Gastrocnemius medialis (tissue), 4 donors: ENCODE measurements at regions not wholly inside any gene's neighbourhood (a gene's known extent, or its start where the extent isn't known, plus 50 kb on each side); places are given as distances from the start of the nearest gene placed in this dataset.

Experiments used
- ATAC-seq, 2 donors: fragments of 150-250 bp; one replicate each; pipeline ENCODE4 v1.9.1; 2016
- DNase-seq, 2 donors: peaks; one replicate each; pipeline ENCODE4 v3.0.0-alpha.2; 2019
- H3K27ac ChIP-seq, 4 donors: fragments of 200-600 bp; sonication (generic); 1 replicate in 1 of 4; 2 replicates in 3 of 4; pipeline ENCODE4 v1.5.1; 2016 to 2018; ENCODE audit warnings: mild to moderate bottlenecking in 2 of 4, moderate library complexity in 1 of 4
- H3K27me3 ChIP-seq, 3 donors: fragments of 200-600 bp; sonication (generic) in 2 of 3; 1 replicate in 1 of 3; 2 replicates in 2 of 3; pipeline versions ENCODE4 v1.5.1 to v1.6.0; 2016 to 2019; ENCODE audit warnings: mild to moderate bottlenecking in 1 of 3, moderate library complexity in 1 of 3
- H3K36me3 ChIP-seq, 2 donors: fragments of 200-600 bp; sonication (generic) in 1 of 2; one replicate each; pipeline ENCODE4 v1.5.1; 2017 to 2018
- H3K4me1 ChIP-seq, 2 donors: fragments of 200-600 bp; sonication (generic) in 1 of 2; one replicate each; pipeline ENCODE4 v1.5.1; 2016 to 2017; ENCODE audit warnings: mild to moderate bottlenecking in 2 of 2
- H3K4me3 ChIP-seq, 4 donors: fragments of 200-600 bp; sonication (generic) in 3 of 4; 1 replicate in 1 of 4; 2 replicates in 3 of 4; pipeline ENCODE4 v1.5.1; 2016 to 2019; ENCODE audit warnings: mild to moderate bottlenecking in 2 of 4
- H3K9me3 ChIP-seq, 3 donors: fragments of 200-600 bp; sonication (generic) in 2 of 3; 1 replicate in 1 of 3; 2 replicates in 2 of 3; pipeline ENCODE4 v1.5.1; 2016 to 2019
- POLR2A ChIP-seq, 2 donors: fragments of 450-650 bp; IDR thresholded peaks; one replicate each; pipeline ENCODE4 v1.6.1; 2017; ENCODE audit warnings: antibody characterized with exemption in 2 of 2, mild to moderate bottlenecking in 2 of 2, moderate library complexity in 2 of 2
- in situ Hi-C, 4 donors: fragments of 200-750 bp; cut with MboI; loops; one replicate each; pipeline versions ENCODE4 v1.15.0 to v1.8.0; 2017; ENCODE audit warnings: low sequenced_read_pairs in 4 of 4
- intact Hi-C: fragments of 100-400 bp; cut with DNase I; formaldehyde crosslinking; loops from one replicate; pipeline ENCODE4 v1.15.1; 2023; ENCODE audit warnings: low total_unique reads
- TF ChIP-seq, protein P1 (sequence below), 5 experiments: fragments of 450-650 bp in 3 of 5; fragments of 200-600 bp in 2 of 5; sonication (generic) in 2 of 5; IDR thresholded peaks in 4 of 5; conservative IDR thresholded peaks in 1 of 5; 1 replicate in 4 of 5; 2 replicates in 1 of 5; pipeline ENCODE4 v1.5.1; 2016 to 2019; ENCODE audit warnings: antibody characterized with exemption in 5 of 5, mild to moderate bottlenecking in 3 of 5, moderate library complexity in 3 of 5

GRCh38 chr12:89901906-89902642, 193.4 kb upstream of the ATP2B1 start:
- no peak for ATAC-seq
- Histone ChIP-seq H3K4me3 (no peak overlapping the region), H3K27me3 (no peaks in the 10 kb centered on the region), H3K36me3 (no peaks in the 10 kb centered on the region), H3K27ac (no peak overlapping the region), H3K4me1 (no peaks in the 10 kb centered on the region), H3K9me3 (no peaks in the 10 kb centered on the region)
- intact Hi-C loops (no loop called here), in situ Hi-C loops (no loop called here)
- no peak for DNase-seq
- TF ChIP-seq, protein P1, sequence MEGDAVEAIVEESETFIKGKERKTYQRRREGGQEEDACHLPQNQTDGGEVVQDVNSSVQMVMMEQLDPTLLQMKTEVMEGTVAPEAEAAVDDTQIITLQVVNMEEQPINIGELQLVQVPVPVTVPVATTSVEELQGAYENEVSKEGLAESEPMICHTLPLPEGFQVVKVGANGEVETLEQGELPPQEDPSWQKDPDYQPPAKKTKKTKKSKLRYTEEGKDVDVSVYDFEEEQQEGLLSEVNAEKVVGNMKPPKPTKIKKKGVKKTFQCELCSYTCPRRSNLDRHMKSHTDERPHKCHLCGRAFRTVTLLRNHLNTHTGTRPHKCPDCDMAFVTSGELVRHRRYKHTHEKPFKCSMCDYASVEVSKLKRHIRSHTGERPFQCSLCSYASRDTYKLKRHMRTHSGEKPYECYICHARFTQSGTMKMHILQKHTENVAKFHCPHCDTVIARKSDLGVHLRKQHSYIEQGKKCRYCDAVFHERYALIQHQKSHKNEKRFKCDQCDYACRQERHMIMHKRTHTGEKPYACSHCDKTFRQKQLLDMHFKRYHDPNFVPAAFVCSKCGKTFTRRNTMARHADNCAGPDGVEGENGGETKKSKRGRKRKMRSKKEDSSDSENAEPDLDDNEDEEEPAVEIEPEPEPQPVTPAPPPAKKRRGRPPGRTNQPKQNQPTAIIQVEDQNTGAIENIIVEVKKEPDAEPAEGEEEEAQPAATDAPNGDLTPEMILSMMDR (IDR thresholded peaks at IDR 0.05 in 4 of 5, conservative IDR thresholded peaks at IDR 0.05 in 1 of 5): no peak

DNA sequence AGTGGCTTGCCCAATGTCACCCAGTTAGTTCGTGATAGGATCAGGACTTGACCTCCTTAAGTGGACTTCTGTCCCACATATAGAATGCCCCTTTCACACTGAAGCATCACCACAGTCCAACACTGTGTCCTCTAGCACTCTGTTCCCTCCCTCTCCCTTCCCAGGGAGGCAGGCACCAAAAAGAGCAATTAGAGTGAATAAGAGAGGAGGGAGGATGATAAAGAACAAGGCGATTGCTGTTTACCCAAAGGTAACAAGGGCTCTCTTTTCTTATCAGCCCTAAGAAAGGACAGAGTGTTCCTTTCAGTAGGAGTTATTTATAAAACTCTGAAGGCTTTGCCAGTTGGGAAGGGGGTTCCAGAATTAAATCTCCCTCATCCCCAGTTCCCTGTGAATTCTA, 192.7 kb upstream of the ATP2B1 start:
- intact Hi-C loops: no loop called here
- Histone ChIP-seq H3K27me3 (no peaks in the 10 kb centered on the region), H3K4me3 (no peak overlapping the region), H3K9me3 (no peaks in the 10 kb centered on the region), H3K4me1 (no peaks in the 10 kb centered on the region), H3K36me3 (no peaks in the 10 kb centered on the region), H3K27ac (no peak overlapping the region)
- ATAC-seq (no peak), DNase-seq (no peak)
- in situ Hi-C loops: no loop called here
- TF ChIP-seq POLR2A (IDR thresholded peaks at IDR 0.05): no peak
- TF ChIP-seq, protein P1 (IDR thresholded peaks at IDR 0.05 in 4 of 5, conservative IDR thresholded peaks at IDR 0.05 in 1 of 5): no peak

GRCh38 chr12:89899651-89900050, 191.0 kb upstream of the ATP2B1 start:
- in situ Hi-C loops: no loop called here
- H3K27me3 ChIP-seq: no peaks in the 10 kb centered on the region
- H3K36me3 ChIP-seq: no peaks in the 10 kb centered on the region
- TF ChIP-seq POLR2A (IDR thresholded peaks at IDR 0.05): no peak
- TF ChIP-seq, protein P1 (IDR thresholded peaks at IDR 0.05 in 4 of 5, conservative IDR thresholded peaks at IDR 0.05 in 1 of 5): no peak
- DNase-seq (no peak), ATAC-seq (no peak)
- no peaks in the 10 kb centered on the region for H3K4me1 ChIP-seq
- no peak overlapping the region for H3K4me3 ChIP-seq
- intact Hi-C loops: no loop called here
- H3K9me3 ChIP-seq: no peaks in the 10 kb centered on the region
- H3K27ac ChIP-seq: no peak overlapping the region

DNA sequence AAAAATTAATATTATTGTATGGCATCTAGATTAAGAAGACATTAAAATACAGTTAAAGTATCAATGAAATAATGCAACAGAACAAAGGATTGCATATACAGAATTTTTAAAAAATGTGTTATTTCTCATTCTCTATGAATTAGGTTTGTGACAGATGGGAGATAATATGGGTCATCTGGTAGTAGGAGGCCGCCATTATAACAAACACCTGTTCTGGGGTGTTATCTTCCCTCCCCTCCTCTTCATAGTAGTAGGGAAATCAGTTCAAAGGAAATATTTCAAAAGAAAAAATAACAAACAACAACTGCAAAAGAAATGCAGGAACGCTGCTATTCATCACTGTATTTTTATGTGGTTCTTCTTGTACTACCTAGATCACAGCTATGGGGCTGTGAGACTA, 187.0 kb upstream of the ATP2B1 start:
- no peak for ATAC-seq
- intact Hi-C loops: no loop called here
- Histone ChIP-seq H3K4me3 (no peak overlapping the region), H3K4me1 (no peaks in the 10 kb centered on the region), H3K36me3 (no peaks in the 10 kb centered on the region), H3K27me3 (no peaks in the 10 kb centered on the region), H3K9me3 (no peaks in the 10 kb centered on the region), H3K27ac (no peak overlapping the region)
- TF ChIP-seq, protein P1 (IDR thresholded peaks at IDR 0.05 in 4 of 5, conservative IDR thresholded peaks at IDR 0.05 in 1 of 5): no peak
- TF ChIP-seq POLR2A (IDR thresholded peaks at IDR 0.05): no peak
- in situ Hi-C loops: no loop called here
- DNase-seq: no peak

DNA sequence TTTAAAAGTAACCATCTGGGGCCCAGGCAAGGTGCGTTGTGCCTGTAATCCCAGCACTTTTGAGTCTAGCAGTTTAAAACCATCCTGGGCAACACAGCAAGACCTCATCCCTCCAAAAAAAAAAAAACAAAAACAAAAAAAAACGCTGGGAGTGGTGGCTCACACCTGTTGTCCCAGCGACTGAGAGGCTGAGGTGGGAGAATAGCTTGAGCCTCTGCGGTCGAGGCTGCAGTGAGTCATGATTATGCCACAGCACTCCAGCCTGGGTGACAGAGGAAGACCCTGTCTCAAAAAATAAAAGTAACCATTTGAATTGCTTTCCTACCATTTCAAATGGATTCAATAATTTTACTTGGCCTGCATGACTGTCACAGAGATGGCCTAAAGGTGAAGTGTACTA, 186.5 kb upstream of the ATP2B1 start:
- no peak for TF ChIP-seq POLR2A (IDR thresholded peaks at IDR 0.05)
- TF ChIP-seq, protein P1 (IDR thresholded peaks at IDR 0.05 in 4 of 5, conservative IDR thresholded peaks at IDR 0.05 in 1 of 5): no peak
- intact Hi-C loops: no loop called here
- Histone ChIP-seq H3K27ac (no peak overlapping the region), H3K4me1 (no peaks in the 10 kb centered on the region), H3K9me3 (no peaks in the 10 kb centered on the region), H3K36me3 (no peaks in the 10 kb centered on the region), H3K27me3 (no peaks in the 10 kb centered on the region), H3K4me3 (no peak overlapping the region)
- DNase-seq (no peak), ATAC-seq (no peak)
- in situ Hi-C loops: no loop called here
